ENCODE measurements at regions not wholly inside any gene's neighbourhood (a gene's known extent, or its start where the extent isn't known, plus 50 kb on each side); places are given as distances from the start of the nearest gene placed in this dataset.
"Not testable (repeated sequence)": the region's sequence is repeated elsewhere in the genome, so short reads cannot be mapped to it uniquely, and the experiment has no call there.

DNA sequence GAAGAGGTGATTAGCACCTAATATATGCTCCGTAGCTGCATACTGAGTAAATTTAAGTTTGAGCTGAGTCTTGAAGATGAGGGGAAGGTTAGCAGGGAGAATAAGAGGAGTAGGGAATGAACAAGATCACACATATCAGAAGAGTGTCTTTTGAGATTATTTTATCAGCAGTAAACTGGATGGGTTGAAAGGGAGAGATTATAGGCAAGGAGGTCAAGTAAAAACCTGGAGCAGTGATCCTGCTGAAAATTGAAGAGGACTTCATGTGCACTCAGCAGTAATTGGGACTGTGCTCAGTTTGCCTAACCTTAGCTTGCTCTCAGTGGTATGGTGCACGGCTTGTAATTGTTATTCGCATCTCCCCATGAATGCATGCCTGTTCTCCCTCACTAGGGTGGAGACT, 79.5 kb upstream of the PICALM start:
- in situ Hi-C loops (cut with MboI; ENCODE audit: low sequenced_read_pairs): no loop called here

DNA sequence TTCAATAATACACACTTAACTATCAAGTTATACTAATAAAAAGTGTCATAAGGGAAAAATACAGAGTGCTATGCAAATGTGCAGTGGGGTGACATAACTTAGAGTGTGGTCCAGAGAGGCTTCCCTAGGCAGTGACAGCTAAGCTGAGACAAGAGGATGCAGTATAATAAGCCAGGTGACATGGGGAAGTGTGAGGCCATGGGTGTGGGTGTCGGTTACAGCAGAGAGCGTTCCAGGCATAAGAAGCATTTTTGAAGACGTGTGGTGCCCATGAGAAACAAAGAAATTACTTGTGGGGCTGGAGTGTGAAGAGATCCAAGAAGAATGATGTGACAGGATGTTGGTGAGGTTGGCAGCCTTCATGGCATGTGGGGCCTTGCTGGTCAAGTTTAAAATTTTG, 78.1 kb upstream of the PICALM start:
- in situ Hi-C loops (cut with MboI; ENCODE audit: low sequenced_read_pairs): no loop called here

DNA sequence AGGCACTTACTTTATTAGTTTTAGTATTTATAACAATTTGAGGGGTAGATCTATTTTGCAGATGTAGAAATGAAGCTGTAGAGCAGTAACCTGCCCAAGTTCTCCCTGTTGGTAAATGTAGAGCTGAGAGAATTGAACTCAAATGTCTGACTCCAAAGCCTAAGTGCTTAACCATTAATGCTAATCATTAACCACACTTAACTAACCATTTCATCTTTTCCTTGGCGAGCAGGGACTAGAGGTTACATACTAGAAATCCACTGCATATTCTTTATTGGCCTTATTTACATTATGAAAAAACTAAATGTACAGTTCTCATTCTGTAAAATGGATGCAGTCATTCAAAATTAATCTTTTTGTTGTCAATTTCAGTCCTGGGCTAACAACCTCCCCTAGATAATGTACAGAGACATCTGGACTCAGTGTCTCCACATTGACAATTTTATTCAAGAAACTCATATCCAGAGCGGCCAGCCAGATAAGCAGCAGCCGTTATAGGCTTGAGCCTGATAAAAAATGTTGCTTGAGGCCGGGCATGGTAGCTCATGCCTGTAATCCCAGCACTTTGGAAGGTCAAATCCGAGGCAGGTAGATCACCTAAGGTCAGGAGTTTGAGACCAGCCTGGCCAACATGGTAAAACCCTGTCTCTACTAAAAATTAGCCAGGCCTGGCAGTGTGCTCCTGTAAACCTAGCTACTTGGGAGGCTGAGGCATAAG, 76.7 kb upstream of the PICALM start:
- in situ Hi-C loops (cut with MboI; ENCODE audit: low sequenced_read_pairs): no loop called here

DNA sequence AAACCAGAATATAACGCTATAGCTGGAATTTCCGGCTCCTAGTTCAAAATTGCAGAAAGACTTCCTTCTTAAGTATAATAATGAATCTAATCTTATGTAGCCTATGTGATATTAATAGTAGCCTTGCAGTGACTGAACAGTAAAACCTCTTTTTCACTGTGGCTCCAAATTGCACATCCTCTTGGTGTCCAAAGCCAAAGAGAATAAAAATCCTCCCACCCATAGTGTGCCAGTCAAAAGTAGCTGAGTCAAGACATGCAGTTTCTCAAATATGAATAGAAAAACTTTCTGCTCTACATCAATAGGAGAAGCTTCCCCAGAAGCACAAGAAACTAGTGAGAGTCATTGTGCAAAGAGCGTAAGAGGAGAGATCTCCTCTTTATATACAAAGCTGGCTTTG, 76.0 kb upstream of the PICALM start:
- in situ Hi-C loops (cut with MboI; ENCODE audit: low sequenced_read_pairs): no loop called here

DNA sequence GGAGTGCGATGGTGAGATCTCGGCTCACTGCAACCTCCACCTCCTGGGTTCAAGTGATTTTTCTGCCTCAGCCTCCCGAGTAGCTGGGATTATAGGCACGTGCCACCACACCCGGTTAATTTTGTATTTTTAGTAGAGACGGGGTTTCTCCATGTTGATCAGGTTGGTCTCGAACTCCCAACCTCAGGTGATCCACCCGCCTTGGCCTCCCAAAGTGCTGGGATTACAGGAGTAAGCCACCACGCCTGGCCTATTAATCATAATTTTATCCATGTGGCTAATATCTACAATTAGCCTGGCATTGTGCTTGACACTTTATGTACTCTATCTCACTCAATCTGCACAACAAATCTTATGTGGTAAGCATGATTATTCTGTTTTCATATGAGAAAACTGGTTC, 75.2 kb upstream of the PICALM start:
- in situ Hi-C loops (cut with MboI; ENCODE audit: low sequenced_read_pairs): not testable (repeated sequence)

DNA sequence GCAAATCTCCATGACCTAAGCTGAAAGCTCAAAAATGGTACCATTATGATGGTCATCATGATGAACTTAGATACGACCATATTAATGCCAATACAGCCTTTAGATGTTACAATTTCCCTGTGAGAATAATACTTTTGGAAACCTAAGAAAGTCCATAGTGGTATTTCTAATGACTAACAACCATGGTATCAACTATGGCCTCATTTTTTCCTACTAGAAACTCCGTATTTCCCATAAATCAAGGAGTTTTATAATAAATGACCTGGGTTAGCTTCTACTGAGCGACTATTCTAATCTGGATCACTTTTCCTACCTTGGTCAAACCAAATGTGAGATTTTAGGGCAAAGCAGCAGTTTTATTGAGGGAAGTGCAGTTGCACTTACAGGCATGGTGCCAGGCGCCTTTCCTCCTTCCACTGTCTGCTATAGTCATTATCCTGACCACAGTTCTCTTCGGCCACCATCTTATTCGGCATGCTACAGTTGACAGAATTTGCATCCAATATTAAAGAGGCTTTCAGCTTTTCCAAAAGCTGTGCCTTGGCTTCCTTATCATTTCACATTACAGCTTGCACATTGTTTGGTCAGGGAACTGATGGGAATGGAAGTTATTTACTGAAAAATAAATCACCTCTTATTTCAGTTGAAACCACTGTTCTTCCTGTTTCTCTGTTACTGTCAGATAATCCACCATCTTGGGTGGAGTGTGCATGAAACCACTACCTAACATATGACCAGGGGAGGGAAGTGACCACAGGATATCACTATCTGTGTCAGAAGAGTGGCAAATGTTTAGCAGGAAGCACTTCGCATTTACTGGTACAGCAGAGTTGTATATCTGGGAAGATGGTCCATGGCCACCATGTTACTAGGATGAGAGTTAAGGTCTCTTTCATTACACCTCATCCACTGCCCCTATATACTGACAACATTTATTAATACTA, 74.5 kb upstream of the PICALM start:
- in situ Hi-C loops (cut with MboI; ENCODE audit: low sequenced_read_pairs): no loop called here

DNA sequence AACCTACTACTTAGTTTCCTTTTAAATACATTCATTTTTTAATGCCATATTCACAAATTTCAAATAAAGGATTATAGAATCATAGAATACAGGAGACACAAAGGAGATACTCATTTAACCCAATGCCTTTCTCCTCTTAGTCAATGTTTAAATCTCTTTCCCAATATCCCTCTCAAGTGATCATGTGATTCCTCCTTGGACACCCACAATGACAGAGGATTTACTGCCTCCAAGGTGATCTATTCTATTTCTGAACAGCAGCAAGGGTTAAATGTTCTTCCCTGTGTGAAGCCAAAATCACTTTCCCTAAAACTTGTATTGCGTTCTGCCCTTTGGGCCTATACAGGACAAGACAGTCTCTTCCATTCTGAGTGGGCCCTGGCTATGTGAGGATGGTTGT, 73.3 kb upstream of the PICALM start:
- in situ Hi-C loops (cut with MboI; ENCODE audit: low sequenced_read_pairs): no loop called here

DNA sequence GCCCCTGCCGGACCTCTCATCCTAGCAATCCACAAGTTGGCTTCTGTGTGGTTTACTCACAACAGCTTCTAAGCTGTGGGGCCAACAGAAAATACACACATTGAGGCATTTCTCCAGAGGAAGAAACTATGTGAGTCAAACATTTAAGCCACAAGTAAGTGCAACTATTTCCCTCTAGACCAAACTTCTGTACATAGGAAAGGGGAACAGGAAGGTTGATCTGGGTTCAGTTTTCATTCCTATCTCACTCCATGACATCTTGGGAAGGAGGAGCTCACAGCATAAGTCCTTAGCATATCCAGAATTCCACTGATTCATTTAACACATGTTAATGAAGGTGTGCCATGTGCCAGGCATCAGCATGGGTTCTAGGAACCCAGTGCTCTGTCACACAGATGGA, 72.8 kb upstream of the PICALM start:
- in situ Hi-C loops (cut with MboI; ENCODE audit: low sequenced_read_pairs): no loop called here

DNA sequence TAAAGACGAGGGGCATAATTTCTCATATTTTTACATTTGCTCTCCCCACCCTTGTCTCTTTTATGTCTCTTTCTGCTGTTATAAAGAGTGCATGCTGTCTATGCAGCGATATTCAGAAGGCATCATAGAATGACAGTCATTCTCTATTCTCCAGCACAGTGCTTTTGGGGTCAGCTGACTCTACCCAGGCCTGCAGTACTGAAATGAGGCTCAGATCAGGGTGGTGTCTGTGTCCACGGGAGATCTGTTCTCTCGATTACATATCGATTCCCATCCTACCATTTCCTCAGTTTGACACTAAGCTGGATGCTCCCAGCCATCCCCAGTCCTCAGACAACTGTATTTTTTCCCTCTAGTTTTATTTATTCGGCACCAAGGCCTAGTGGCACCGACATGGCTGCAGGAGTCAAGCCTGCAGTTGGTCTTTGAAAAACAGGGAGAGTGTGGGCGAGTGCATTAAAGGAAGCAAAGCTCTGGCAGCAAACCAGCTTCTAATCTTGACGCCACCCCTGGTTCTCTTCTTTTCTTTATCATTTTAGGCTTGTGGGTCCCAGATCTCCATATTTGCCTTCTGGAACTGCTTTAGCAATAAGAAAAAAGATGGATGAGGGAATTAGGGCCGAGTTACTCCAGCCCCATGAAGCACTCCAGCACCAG, 71.6 kb upstream of the PICALM start:
- in situ Hi-C loops (cut with MboI; ENCODE audit: low sequenced_read_pairs): no loop called here

DNA sequence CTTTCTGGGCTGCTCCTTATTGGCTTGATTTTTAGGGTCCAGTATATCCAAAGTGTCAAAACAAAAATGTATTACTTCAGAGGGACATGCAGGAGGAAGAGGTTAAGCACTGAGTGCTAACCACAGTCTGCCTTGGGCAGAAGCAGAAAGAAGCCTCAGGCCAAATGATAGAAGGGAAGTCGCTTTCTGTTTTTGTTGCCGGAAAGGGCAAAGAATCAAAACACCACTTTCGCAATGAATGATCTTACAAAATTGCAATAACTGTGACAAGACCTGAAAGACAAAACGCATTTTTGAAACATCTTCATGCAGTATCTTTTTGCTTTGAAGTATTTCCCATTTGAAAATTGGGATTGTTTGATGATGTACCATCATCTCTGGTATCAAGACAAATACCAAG, 70.1 kb upstream of the PICALM start:
- in situ Hi-C loops (cut with MboI; ENCODE audit: low sequenced_read_pairs): no loop called here

DNA sequence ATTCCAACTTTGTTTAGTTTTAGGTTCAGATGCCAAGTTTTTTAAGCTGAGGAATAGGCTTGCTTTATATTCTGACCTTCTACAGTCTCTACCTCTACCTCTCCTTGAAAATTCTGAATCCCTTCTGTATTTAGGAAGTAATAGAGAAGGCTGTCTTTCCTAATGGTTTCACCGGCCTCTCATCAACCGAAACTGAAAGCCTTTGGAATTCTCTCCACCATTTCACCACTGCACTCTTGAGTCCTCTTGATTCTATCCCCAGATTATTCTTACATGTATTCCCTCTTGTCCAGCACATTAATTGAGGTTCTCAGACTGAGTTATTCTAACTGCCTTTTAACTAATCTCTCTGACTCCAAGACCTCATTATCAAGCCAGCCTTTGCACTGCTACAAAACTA, 67.7 kb upstream of the PICALM start:
- in situ Hi-C loops (cut with MboI; ENCODE audit: low sequenced_read_pairs): no loop called here

DNA sequence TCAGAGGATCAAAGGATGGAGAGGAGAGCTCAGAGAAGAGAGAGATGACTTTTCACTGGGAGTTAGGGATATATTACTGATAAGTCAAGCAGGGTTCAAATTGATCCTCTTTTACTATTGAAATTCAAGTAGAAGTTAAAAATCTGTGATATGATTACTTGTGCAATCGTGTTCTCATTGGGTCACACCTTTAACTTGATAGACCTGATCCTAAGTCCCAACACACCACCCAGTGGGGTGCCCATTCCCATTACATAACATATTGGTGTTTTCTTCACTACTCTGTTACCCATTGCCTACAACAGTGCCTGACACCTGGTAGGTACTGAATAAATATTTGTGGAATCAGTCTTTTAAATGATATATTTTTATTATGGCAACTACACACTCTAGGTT, 66.4 kb upstream of the PICALM start:
- in situ Hi-C loops (cut with MboI; ENCODE audit: low sequenced_read_pairs): no loop called here

DNA sequence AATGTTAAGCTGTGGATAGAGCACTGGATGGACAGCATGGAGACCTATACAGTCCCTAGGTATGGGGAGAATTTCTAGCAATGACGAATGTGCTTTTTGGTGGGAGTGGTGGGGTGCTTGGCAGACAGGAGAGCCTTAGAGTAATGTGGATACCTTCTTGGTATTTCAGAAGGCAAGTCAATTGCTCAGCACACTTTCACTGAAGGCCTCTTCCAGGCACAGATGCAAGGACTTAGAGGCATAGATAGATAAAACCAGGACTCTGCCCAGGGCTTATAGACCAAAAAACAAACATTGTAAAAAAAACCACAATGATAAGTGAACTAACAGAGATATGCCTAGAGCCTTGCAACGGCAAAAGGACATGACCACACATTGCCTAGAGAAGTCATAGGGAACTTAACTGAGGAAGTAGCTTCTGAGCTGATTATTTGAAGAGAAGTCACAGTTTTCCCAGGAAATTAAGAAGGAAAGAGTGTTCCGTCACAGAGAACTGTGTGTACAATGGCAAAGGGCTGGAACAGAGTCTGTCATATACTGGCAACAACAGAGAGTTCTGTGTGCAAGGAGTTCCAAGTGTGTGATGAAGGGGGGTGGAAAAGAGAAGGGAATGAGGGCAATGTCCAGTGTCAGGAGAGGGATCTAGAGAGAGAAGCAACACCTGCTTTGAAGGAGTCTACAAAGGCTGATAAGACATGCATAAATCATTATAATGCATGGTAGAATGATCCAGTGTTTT, 65.9 kb upstream of the PICALM start:
- in situ Hi-C loops (cut with MboI; ENCODE audit: low sequenced_read_pairs): no loop called here

DNA sequence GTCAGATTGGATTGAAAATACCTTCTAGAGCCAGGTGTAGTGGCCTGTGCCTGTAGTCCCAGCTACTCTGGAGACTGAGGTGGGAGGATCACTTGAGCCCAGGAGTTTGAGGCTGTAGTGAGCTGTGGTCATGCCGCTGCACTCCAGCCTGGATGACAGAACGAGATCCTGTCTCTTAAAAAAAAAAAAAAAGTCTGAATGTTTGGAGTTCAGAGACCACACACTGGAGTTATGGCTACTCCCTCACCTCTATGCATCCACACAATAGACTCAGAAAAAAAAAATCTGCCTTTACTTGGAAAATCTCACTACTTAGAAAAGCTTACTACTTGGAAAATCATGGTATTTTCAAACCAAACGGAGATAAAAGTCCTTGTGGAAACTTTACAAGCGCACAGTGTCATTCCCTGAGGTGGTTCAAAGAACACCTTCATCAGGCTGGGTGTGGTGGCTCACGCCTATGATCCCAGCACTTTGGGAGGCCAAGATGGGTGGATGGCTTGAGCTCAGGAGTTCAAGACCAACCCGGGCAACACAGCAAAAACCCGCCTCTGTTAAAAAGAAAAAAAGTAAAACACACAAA, 63.9 kb upstream of the PICALM start:
- in situ Hi-C loops (cut with MboI; ENCODE audit: low sequenced_read_pairs): no loop called here

DNA sequence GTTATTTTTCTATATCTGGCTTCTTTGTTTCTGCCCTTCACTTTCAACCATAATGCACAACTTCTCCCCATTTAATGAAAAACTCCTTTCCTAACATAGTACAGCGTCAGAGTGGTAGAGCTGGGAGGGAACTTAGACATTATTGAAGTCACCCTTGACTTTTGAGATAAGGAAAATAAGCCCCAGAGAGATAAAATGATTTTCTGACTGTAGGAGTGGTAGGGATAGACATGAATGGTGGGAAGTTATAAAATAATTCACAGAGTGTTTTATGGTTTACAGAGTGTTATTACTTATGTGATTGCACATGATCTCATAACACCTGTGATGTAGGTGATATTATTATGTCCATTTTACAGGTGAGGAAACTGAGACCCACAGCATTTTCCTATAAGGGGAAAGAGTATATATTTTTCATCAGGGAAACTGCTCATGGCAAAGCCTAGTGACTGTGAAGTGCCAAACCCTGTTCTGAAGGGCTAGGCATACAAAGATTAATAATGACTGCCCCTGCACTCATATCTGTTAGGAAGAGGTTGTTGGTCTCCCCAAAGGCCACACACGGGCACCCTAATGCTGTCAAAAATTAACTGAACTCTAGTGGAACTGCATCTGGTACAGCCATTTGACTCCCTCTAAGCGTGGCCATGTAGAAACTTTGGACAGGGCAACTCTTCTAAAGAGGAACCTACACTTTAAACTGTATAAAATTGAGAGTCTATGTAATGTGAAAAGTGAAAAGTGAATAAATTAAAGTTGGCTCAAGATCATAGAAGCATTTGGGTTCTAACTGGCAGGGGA, 61.1 kb upstream of the PICALM start:
- in situ Hi-C loops (cut with MboI; ENCODE audit: low sequenced_read_pairs): no loop called here

DNA sequence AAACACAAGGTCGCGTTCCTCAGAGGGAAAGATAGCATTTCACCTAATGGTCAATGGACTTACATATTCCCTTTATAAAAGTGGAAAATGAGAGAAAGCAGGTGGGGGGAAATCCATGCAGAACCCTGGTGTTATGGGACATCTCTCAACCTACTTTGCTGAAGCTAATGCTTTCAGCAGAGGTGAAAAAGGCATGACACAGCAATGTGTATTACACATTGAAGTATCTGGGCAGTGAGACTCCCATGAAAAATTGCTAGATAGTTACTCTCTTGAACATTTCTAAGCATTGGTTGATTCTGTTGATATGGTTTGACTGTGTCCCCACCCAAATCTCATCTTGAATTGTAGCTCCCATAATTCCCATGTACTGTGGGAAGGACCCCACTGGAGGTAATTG, 60.0 kb upstream of the PICALM start:
- in situ Hi-C loops (cut with MboI; ENCODE audit: low sequenced_read_pairs): no loop called here

DNA sequence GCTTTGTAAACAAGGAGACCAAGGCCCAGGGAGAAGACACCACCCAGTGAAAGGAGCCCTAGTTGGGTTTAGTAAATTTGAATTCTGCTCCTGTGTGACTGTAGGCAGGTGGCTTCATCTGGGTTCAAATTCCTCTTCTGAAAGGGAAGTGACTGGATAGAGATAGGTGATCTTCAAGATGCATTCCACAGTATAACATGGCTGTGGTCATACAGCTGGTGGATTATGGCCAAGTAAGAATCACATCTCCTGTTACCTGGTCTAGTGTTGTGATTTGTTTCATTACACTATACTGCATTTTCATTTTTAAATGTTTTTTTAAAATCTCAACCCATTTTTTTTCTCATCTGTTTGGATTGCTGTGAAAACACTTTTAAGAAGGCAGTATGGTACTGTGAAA, 58.0 kb upstream of the PICALM start:
- in situ Hi-C loops (cut with MboI; ENCODE audit: low sequenced_read_pairs): no loop called here

DNA sequence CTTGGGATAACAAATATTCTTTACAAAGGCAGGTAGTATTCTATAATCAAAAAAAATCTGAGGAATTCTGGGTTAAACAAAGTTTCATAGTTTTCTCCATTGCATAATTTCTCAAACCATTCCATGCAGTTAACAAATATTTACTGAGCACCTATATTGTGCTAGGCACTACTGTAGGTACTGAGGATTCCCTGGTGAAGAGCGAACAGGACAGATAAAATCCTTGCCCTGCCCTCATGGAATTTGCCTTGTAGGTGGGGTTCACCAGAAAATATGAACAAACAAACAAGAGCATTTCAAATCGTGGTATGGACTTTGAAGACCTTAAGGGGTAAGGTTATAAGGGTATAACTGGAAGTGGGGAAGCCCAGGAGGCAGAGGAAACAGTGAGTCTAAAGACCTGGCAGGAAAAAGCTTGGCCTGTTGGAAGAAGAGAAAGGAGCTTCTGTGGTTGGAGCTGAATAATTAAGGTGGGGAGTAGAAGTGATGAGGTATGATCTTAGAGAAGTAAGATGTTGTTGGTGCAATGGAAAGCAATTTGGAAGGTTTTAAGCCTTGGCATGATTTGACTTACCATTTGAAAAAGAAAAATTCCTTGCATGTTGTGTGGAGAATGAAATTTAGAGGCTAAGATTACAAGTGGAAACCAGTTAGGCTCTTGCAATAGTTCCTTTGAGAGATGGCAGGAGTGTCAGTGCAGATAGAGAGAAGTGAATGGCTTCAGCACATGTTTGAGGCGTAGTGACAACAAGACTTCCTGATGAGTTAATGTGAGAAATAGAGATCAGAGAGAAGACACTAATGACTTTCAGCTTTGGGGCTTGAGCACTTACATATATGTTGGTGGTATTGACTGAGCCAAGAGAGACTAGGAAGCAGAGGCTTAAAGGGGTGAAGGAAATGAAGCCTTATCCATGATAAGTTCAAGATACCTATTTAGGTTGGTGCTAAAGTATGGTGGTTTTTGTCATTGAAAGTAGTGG, 55.7 kb upstream of the PICALM start:
- in situ Hi-C loops (cut with MboI; ENCODE audit: low sequenced_read_pairs): no loop called here

DNA sequence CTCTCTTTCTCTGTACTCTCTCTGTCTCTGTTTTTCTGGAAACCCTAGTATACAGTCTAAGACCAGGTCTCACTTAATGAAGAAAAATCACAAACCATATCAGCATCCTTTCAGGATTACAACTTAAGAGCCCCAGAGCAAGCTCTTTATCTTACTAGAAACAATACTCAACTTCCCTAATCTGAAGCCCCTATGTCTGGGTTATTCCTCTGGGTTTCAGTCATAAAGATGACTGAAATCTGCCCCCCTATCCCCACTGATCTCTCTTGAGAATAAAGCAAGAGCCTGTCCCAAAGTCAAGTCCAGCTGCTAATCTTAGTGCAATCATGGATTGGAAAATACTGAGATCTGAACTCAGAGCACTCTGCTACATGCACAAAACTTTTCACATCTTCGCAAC, 53.9 kb upstream of the PICALM start:
- in situ Hi-C loops (cut with MboI; ENCODE audit: low sequenced_read_pairs): no loop called here
